ENCODE measurements at regions not wholly inside any gene's neighbourhood (a gene's known extent, or its start where the extent isn't known, plus 50 kb on each side); places are given as distances from the start of the nearest gene placed in this dataset.

DNA sequence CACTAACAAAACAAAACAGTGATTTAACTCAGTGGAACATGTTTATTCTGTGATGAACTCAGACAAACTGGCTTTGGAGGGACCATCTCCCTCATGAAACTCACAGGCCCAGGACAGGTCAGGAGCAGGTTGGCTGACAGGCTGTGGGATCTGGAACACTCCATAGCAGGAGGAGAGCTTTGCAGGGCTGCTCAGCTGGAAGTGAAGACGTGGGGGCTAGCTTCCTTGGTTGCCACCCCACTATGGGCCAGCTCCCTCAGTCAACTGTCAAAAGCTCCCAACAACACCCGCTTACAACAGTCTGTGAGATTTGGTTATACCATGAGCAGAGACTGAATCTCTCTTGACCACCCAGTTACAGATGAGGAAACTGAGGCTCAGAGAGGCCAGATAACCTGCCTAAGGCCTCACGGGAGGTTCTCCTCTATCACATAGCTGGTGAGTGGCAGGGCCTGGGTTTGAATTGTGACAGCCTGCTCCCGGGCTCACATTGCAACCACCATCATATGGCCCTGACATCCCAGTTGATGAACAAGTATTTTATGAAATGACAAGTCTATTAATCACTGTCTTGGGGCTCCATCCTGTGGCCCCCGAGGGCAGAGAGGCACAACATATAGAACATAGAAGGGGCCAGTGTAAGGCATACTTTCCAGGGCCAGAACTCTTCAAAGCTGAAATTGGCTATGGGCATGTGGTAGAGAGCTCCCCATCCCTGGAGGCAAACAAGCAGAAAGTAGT lies 473.4 kb downstream of the MN1 start:
- ATAC-seq (ENCODE audit: poor library complexity) (no peak), DNase-seq (no peak)
- intact Hi-C loops (cut with DNase I) = no loop called here

- no peak for ATAC-seq (ENCODE audit: poor library complexity)
- intact Hi-C loops (cut with DNase I) = no loop called here
Measured at GRCh38 chr22:27329131-27329850, 472.3 kb downstream of the MN1 start.

GRCh38 chr22:27329966-27330645 lies 471.4 kb downstream of the MN1 start:
- ATAC-seq (ENCODE audit: poor library complexity) = no peak
- no peak for DNase-seq
- intact Hi-C loops (cut with DNase I) = no loop called here

More at GRCh38 chr22:27329131-27329850, 472.3 kb downstream of the MN1 start:
- DNase-seq = no peak

DNA sequence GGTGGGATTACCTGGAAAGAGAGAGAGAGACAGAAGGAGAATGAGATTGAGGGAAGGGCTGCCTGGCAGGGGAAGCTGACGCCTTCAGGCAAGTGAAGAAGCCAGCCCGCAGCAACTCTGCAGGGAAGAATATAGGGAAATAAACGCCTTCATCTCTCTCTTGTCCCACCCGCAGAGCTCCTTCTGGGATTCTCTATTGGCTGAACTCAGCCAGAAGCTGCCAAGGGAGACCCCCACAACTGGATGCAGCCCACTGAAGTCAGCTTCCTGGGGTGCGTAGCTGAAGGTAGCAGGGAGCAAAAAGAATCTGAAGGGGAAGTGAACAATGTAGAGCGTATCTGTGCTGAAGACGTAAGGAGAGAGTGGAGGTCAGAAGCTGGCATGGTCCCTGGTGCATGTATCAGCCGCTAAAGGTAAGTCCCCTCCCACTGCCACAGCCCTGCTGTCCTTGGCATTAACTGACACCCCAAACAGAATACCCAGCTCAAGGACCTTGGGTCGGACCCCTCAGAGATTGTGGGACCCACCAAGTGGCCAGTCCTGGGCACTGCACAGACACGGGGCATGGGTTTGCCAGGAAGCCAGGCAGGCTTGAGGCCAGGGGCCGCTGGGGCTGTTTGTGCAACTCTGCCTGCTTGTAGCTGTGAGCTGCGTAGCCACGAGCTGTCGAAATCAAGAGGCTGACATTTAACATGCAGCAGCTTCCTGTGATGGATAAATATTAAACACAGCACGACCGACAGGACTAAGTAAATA lies 469.9 kb downstream of the MN1 start:
- ATAC-seq (ENCODE audit: poor library complexity) (peak; percentile 94), DNase-seq (peak; percentile 76)
- intact Hi-C loops (cut with DNase I) = no loop called here

- intact Hi-C loops (cut with DNase I) = no loop called here
- DNase-seq (no peak), ATAC-seq (ENCODE audit: poor library complexity) (no peak)
Measured at GRCh38 chr22:27335102-27335660, 466.4 kb downstream of the MN1 start.

DNA sequence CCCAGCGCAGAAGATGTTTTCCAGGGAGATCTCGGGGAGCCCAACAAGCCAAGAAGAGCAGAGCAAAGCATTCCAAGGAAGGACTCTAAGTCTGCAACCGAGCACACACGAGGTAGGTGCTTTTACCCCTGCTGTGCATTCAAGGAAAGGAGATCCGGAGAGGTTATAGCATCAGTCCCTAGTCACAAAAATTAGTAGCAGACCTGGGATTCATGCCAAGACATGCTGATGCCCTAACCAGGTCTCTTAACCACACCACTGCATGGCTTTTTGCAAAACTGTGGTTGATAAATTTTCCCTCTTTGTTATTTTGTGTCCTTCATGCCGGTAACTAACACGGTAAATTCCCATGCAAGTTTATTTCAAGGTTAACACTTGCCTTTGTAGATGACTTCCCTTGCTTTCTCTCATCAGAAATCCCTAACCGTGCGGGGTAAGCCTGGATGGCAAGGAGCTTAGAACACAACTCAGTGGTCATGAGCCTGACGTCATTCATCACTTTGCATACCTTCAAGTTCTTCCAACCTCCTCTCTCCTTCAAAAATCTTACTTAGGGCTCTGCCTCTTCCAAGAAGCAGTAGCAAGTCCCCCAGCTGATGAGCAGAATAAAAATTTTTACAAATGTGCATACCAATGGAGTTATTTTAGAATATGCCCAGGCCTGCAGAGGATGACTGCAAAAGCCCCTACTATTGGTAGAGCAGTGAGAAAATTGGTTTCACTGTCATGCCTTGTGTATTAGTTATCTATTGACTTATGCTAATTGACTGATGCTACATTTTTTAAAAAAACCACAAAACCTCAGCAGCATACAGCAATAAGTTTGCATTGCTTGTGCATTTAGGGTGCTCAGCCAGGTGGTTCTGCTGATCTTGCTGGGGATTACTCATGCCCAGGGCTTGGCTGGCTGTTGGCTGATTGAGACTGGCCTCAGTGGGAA lies 465.1 kb downstream of the MN1 start:
- DNase-seq (no peak), ATAC-seq (ENCODE audit: poor library complexity) (no peak)
- intact Hi-C loops (cut with DNase I) = no loop called here

DNA sequence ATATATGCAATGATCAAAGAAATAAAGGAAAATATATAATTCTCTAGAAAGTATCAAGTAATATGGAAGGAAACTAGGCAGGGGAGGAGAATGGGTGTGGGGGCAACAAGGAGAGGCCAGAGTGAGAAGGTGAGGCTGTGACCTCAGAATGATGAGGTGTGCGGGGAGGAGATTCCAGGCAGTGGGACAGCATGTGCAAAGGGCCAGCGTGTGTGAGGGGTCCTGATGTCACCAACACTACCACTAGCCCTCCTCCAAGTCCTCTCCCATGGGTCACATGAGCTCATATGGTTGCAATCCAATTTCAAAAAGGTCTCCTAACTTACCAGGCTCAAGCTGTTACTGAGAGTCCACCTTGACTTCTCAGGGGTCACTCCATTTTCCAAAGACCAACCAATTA lies 463.9 kb downstream of the MN1 start:
- DNase-seq (no peak), ATAC-seq (ENCODE audit: poor library complexity) (no peak)
- intact Hi-C loops (cut with DNase I) = no loop called here

DNA sequence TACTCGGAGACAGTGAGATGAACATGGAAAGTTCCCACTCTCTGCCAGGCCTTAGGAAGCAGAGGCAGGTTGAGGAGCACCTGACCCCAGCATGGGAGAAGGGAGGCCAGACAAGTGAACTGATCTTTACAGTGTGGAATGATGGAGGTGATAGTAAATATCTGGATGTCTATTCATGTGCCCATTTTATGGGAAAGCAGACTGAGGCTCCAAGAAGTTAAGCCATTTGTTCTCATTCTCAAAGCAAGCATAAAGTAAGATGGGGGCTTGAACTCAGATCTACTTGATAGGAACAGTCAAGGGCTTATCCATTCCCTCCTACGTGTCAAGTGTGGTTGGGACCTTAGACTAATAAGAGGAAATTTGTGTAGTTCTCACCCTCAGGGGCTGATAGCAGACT lies 461.5 kb downstream of the MN1 start:
- intact Hi-C loops (cut with DNase I) = no loop called here
- no peak for DNase-seq
- ATAC-seq (ENCODE audit: poor library complexity) = no peak

- no peak for ATAC-seq (ENCODE audit: poor library complexity)
- no peak for DNase-seq
- intact Hi-C loops (cut with DNase I) = no loop called here
Measured at GRCh38 chr22:27344546-27344945, 457.0 kb downstream of the MN1 start.

- intact Hi-C loops (cut with DNase I) = no loop called here
- ATAC-seq (ENCODE audit: poor library complexity) (no peak), DNase-seq (no peak)
Measured at GRCh38 chr22:27345691-27346090, 455.9 kb downstream of the MN1 start.

DNA sequence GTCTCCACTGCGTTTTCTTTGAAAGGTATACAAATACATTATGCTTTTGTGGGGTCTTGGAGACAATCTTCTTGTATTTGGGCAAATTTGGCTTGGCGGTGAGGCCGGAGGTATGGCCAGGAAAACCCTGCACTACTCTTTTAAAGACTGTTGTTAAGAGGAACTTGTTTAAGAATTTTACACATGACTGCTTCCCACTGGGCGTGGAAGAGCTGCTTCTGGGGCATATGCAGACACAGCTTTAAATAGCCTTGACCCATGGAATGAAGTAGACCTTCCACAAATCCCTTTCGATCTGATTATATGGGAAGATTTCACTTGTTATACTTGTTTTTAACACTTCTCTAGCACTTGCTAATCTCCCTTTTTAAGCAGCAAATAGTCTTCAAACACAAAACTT lies 453.6 kb downstream of the MN1 start:
- DNase-seq (no peak), ATAC-seq (ENCODE audit: poor library complexity) (no peak)
- intact Hi-C loops (cut with DNase I) = no loop called here

DNA sequence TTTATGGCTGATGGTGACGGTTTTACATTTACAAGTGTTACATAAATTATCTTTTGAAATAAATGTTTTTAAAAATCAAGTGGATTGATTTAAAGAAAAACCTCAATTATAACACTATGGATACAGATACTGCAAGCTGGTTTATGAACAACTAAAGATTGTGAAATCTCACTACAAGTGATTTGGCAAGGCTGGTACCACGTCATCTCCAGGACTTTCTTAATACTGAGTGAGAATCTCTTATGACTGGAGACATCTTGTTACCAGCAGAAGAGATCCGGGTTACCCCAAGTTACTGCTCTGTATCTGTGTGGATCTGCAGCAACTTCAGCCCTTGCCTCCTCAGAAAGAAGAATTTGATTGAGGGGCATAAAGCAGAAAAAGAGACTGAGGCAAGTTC lies 452.9 kb downstream of the MN1 start:
- ATAC-seq (ENCODE audit: poor library complexity) = no peak
- intact Hi-C loops (cut with DNase I) = no loop called here
- no peak for DNase-seq

DNA sequence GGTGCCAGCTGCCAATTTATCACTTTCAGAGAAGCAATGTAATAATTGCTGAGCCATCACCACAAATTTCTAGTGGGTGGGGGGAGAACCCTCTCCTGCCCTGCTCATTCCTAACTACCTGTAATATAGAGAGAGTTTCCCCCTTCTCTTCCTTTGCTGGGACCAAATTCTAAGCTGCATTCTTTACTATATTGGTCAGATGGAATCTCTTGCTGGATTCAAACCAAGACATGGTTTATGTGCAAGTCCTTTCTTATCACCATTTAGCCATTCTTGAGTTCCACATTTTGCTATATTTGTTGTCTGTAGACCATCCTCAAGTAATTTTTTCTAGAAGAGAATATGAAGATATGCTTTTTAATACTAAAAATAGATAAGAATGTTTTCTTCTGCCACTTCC lies 452.1 kb downstream of the MN1 start:
- no peak for DNase-seq
- intact Hi-C loops (cut with DNase I) = no loop called here
- no peak for ATAC-seq (ENCODE audit: poor library complexity)

- intact Hi-C loops (cut with DNase I) = no loop called here
- DNase-seq (no peak), ATAC-seq (ENCODE audit: poor library complexity) (no peak)
Measured at GRCh38 chr22:27350306-27350705, 451.2 kb downstream of the MN1 start.

DNA sequence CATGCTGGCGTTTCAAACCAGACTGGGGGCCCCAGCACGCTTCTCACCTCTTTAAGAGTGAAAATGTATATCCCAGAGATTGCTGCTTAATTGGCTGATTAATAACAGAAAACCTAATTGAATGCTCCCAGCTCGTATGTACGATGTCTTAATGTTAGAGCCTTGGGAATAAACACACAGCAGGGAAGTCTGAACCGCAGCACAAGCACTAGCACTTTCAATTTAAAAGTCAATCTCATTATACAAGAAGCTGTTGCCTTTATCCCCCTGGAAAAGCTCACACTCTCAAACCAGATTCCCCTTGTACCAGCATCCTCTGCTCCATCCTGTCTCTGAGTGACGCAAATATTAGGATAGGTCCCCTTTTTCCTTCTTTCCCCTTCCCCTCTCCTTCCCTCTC lies 449.1 kb downstream of the MN1 start:
- DNase-seq (no peak), ATAC-seq (ENCODE audit: poor library complexity) (no peak)
- intact Hi-C loops (cut with DNase I) = no loop called here

GRCh38 chr22:27358096-27358870 lies 443.3 kb downstream of the MN1 start:
- intact Hi-C loops (cut with DNase I) = no loop called here
- no peak for DNase-seq
- ATAC-seq (ENCODE audit: poor library complexity) = no peak

DNA sequence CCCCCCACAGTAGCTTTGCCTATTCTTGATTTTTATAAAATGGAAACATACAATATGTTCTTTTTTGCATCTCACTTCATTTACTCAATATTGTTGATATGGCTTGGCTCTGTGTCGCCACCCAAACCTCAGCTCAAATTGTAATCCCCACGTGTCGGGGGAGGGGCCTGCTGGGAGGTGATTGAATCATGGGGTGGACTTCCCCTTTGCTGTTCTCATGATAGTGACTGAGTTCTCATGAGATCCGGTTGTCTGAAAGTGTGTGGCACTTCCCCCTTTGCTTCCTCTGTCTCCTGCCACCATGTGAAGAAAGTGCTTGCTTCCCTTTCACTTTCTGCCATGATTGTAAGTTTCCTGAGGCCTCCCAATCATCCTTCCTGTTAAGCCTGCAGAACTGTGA lies 431.3 kb downstream of the MN1 start:
- intact Hi-C loops (cut with DNase I) = no loop called here
- DNase-seq (no peak), ATAC-seq (ENCODE audit: poor library complexity) (no peak)

All from Right ventricle myocardium superior (tissue), 1 donor.